GM12892 (cell line): ENCODE measurements at regions not wholly inside any gene's neighbourhood (a gene's known extent, or its start where the extent isn't known, plus 50 kb on each side); places are given as distances from the start of the nearest gene placed in this dataset.

ENCODE experiments used
- POLR2A ChIP-seq: IDR thresholded peaks from 2 replicates; pipeline ENCODE4 v1.6.1; 2011; ENCODE audit warnings: low read depth, low read length, control low read depth
- POLR2AphosphoS5 ChIP-seq: IDR thresholded peaks from 2 replicates; pipeline ENCODE4 v1.6.1; 2011; ENCODE audit warnings: low read depth, low read length, control low read depth

- TF ChIP-seq POLR2A: no peak
- no peak for TF ChIP-seq POLR2AphosphoS5
Measured at GRCh38 chr4:129437347-129437746, 341.4 kb downstream of the C4orf33 start.
